Activated T-cell treated with anti-CD3 and anti-CD28 coated beads for 24 hours (primary cell): ENCODE measurements at regions not wholly inside any gene's neighbourhood (a gene's known extent, or its start where the extent isn't known, plus 50 kb on each side); places are given as distances from the start of the nearest gene placed in this dataset.

Experiments
- DNase-seq: peaks from one replicate; pipeline ENCODE4 v3.0.0-alpha.2; 2020; ENCODE audit warnings: low read depth

DNA sequence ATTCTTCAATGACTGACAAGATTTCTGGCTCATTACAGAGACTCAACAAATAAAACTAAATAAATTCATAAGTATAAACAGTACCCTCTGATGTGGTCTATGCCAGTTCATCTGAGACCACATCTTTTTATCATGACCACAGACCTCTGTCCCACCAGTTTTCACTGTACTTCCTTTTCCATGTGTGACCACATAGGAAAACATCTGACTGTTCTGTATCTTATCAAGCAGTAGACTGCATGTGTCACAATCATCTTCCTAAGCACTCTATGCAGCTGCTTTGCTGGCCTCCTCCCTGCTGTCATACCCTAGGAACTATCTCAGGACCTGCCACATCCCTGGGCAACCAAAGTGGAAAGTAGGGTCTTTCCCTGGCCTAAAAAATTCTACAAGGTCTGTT is 205.0 kb upstream of the ZNF462 start:
- DNase-seq: no peak

DNA sequence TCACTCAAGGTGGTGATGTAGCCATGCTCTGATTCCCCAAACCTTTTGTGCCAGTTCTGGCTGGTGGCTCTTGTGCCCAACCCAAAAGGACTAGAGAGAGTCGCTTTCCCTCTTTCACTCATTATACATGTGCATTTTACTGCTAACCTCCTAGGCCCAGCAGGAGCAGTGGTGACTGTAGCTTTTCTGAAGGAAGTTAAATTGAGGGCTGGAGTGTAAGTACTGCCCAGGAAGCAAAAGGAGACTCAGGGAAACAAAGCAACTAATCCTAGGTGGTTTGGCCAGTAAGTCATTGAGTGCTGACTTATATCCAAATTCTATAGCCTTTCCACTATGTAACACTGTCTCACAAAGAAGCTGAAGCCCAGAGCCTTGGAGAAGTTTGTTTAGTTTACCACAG is 194.4 kb upstream of the ZNF462 start:
- DNase-seq: no peak

DNA sequence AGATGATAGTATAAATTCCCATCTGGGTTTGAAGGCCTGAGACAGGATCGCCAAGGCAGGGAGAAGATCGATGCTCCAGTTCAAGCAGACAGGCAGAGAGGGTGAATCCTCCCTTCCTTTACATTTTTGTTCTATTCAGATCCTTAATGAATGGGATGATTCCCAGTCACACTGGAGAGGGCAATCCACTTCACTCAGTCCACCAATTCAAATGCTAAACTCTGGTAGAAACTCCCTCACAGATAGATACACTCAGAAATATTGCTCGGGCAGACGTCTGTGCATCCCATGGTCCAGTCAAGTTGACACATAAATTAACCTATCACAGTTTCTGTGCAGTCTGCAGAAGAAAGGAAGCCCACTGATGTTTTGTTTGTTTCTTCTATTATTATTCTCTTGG is 193.1 kb upstream of the ZNF462 start:
- no peak for DNase-seq

DNA sequence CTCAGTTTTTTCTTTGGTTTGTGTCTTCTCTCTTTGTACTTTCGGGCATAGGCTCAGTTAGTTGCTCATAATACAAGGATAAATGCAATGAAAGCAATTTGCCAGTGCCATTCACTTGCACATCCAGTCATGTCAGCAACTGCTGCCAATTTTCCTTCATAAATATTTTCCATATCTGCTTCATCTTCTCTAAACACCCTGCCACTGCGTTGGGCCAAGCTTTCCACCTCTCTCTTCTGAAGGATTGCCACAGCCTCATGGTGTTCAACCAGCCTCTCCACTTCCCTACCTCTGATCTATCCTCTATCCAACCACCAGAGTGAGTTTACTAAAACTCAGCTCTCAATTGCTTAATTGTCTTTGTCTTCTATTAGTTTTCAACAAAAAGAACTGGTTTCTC is 192.5 kb upstream of the ZNF462 start:
- no peak for DNase-seq

DNA sequence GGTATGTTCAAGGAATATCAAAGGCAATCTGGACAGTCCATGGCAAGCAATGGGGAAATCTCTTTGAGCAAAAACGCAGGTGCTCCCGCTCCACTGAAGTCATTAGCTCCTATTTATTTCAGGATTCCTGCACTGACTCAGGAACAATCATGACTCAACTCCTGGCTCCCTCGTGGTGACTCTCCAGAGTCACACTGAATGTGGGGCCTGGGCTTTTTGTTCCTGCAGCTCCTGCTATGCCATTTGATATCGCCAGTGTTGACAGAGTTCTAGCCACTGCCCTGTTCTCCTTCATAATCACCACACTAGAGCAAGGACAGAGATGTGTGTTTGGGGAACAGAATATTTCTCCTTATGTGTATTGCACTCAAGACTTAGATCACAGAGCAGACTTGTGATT is 187.2 kb upstream of the ZNF462 start:
- DNase-seq: no peak

DNA sequence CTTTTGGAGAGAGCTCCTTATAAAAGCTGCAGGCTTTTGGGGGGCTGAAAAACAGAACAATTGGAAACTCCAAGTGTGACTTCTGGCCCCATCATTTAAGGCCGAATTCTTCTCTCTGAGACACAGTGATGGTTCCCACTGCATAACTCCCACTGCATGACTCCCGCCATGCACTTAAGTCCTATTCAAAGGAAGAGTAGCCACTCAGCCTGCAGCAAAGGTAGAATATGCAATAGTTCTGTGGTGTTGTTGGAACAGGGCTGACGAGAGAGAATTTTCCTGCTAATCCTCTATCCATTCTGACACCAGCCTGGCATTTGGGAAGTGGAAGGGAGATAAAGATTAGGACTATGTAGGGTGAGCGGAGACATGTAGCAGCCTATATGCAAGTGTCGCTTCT is 185.6 kb upstream of the ZNF462 start:
- DNase-seq: no peak

DNA sequence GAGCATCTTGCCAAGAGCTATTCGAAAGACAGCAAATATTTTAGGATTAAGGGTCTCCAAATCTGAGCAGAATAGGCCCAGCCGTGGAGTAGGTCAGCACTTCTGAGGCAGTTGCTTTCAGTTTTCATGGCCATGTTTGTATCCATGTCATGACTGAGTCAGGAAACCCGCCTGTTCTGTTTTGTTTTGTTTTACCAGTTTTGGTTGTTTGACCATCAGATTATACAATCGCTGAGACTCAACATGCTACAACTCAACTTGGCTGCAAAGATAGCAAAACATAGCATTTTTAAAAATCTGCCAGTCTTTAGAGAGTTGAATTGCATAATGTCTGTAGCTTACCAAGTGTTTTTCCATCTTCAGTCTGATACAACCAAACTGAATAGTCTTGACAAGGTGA is 185.1 kb upstream of the ZNF462 start:
- DNase-seq: no peak

DNA sequence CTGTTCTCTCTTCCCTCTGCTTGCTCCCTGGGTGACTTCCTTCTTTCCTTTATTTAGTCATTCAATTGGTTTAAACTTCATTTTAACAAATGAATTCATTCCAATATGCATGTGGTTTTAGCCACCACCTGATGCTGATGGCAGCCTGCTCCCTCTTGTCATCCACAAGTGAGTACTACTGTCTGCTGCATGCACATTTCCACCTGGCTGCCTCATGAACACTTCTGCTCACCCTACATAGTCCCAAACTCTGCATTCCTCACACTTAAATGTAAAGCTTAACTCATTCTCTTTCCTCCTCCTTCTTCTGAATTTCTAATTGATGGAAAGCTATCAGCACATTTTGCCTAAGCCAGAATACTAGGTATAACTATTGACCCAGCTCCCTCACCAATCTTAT is 184.7 kb upstream of the ZNF462 start:
- DNase-seq: no peak

DNA sequence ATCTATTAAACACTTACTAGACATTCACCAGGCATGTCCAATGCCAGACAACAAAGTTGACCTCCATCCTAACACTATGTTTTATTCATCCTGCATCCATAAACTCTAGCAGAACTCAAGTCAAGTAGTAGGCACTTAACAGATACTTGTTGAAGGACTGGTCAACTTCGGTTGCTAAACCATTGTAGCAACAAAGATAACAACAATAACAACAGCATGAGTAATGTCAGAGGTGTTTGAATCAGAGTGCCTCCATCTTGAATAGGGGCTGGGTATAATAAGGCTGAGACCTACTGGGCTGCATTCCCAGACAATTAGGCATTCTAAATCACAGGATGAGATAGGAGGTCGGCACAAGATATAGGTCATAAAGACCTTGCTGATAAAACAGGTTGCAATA is 180.5 kb upstream of the ZNF462 start:
- DNase-seq: no peak

DNA sequence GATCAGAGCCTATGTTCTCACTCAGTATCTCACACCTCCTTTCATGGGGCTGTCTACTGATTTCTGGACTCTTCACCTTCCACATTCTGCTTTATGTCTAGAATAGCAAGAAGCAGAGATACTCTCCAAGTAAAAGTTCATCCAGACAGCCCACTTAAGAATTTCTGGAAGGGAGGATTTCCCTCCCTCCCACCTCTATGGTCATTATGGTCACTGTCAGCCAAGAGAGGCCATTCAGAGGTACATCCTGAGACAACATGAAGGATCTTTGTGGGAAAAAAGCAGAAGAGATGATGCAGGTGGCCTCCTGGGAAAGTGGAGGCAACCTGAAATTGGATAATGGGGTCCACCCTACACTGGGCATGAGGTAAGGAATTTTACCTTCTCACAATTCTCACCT is 179.5 kb upstream of the ZNF462 start:
- DNase-seq: no peak

DNA sequence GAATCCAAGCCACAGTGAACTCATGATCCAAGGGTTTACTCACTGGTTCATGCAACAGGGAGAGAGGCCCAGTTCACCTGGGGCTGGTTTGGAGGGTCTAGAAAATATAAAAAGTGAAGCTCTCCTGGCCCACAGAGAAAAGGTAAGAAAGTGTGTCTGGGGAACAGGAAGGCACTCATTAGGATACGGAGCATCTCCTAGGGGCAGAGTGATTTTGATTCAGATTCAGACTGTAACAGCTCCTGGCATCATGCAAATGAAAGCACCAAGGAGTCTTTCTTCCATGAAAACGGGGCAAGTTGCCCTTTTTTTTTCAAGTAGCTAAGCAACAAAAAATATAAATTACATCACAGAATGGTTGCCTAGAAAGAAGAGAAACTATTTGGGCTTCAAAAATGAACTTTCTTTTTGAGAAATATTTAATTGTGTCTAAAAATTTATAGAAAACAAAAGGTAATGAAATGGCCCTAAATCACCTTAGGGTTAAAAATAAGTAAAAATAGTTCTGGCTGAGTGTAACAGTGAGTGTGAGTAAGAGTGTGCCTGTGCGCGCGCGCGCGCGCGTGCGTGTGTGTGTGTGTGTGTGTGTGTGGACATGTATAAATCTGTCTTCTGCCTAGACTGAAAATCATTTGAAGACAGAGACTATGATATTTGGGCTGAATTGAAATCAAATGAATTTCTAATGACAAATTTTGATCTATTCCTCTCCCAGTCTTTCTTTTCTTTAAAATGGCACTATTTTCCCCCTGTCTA is 177.8 kb upstream of the ZNF462 start:
- no peak for DNase-seq

DNA sequence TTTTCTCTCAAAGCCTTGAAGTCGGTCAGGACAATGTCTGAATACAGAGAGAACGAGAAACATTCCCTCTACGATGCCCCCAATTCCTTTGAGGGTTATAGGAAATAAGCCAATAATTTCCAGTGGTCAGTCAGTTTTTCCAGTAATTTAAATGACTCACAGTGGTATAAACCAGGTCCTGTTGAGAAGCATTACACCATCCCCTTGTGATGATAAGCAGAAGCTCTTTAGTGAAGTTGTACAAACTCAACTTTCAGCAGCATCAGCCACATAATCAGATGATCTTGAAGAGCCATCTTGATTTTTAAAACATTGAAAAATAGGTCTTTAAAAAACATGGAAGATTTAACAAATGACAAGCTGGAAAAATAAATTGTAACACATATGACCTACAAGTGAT is 173.9 kb upstream of the ZNF462 start:
- DNase-seq: no peak

DNA sequence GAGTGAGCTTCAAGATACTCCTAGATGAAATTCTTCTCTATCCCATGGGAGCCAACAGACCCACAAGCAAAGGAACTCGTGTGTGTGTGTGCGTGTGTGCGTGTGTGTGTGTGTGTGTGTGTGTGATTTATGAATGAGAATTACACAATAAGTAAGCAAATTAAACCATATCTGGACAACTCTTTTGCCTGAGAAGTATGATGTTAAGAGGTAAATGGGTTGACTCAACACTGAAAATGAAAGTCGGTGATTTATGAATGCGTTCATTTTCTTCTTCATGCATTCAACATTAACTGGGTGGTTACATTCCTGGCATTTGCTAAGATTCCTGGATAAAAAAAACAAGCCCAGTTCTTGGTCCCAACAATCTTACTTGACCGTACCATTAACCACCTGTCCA is 171.3 kb upstream of the ZNF462 start:
- DNase-seq: no peak

DNA sequence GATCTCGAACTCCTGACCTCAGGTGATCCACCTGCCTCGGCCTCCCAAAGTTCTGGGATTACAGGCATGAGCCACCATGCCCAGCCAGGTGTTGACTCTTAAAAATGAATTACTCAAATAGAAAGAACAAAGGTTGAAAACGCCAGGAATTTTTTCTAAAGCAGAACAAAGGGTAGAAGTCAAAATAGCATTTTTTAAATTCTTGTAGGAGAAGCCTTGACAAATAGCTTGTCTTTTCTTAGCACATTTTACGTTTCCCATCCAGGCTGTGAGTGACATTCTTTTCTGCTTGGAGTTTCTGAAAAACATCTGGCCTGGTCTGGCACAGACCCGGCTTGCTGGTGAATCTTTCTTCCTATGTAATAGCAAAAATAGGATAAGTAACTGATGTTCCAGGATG is 169.4 kb upstream of the ZNF462 start:
- DNase-seq: no peak

DNA sequence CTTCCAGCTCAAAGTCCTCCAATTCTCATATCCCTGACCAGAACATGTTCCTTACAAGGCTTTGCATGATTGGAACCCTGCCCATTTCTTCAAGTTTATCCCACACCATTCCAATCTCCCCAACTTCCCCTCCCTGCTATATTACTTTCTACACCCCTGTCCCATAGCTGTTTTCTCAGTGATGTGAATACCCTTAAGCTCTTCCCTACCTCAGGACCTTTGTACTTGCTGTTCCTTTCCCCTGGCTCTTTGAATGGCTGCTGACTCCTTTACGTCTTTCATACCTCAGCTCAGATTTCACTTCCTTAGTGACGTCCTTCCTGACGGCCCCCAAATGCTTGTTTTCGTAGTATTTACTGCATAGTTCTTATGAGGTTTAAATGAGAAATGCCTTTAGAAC is 166.2 kb upstream of the ZNF462 start:
- DNase-seq: no peak

DNA sequence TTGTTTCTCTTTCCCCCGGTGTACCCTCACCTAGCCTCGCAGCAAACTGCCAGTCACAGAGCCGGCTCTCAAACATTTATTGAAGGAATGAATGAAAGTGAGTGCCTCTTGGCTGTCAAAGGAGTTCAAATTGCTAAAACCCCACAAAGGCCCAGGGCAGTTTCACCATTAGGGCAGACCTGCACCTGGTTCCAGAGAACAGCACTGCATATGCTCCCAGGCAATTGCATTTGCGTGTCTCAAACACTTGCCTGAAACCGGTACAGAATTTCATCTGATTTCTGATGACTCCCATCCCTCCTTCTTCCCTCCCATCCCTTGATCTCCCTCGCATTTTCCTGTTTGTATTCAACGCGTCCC is 165.6 kb upstream of the ZNF462 start:
- DNase-seq: no peak

DNA sequence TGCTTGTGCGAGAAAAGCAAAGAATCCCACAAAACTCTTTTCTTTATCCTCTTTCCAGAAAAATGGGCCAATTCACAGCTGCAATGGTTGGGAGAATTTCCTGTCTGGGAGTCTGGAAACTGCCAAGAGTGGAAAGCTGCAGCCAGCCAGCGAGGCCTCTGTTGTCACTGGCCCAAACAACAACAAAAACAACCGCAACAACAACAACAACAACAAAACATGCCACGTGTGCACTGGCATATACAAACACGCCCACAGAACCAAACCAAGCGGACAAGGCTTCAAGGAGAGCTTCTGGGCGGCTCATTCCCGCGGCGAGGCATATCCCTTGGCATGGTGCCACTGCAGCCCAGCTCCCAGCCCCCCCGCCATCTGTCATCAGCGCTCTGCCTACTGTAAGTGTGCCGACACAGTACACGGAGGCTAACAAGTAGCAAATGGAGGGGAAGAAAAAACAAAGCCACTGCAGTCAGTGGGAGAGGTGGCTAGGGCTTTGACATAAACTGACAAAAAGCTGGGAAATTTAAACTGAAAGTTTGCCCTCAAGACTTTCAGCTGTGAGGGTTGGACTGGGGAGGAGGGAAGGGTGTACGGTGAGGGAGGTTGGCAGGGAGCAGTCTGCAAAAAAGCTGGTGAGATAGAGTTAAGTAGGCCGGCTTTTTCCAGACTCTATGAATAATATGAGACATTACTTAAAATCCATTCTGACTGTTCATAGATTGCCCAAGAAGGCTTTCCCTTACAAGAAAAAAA is 165.0 kb upstream of the ZNF462 start:
- no peak for DNase-seq

DNA sequence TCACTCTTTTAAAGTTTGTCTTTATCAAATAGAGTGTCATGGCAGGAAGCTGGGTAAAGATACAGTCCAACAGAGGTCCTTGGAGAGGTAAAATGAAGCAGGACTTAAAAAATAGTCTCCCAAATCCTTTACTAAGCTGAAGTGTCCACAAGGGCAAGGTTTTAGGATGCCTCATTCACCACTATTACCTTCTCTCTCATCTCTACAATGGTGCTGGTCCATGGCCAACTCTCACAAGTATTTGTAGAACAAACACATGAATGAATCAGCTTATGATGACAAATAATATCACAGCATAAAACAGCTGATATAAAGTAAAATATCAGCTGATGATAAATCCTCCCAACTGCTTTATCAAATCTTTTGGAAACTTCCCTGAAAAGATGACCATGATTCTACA is 162.3 kb upstream of the ZNF462 start:
- no peak for DNase-seq

DNA sequence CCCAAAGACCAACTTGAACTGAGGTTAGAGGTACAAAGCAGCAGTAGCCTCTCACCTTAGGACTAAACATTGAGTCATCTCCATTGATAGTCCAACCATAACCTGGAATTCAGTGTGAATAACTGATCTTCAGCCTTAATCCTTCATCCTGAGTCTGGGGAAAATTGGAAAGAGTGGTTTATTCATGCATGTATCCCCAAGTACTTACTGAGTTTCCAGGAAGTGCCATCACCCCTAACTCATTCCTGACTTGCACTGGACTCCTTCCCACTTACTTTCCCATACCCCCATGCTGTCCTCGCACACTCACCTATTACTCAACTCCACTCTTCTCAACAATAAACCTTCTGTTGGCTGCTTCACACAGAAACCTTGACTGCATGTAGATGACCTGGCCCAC is 161.4 kb upstream of the ZNF462 start:
- DNase-seq: no peak

DNA sequence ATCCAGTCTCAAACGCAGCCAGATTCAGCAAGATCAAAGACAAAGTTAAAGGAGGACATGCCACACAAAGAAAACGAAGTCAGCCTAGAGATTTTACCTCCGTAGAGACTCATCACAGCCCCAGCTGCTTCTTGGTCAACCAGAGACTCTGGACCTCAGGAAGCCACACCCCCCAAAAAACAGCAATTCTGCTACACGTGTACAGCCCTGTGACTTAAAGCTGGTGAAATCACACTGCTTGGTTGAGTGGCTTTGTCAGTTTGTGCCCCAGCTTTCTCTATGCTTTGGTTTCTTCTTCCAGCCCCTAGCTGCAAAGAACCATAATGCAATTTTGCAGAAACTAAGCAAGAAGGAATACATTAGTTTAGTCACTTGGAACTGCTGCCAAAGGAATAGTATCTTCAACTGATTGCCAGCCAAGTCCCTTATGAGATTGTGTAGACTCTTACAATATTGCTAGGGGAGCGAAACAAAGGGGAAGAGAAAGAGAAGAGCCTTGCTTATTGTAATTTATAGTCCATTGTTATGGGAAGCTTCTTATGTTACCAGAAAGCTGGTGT is 158.8 kb upstream of the ZNF462 start:
- no peak for DNase-seq

DNA sequence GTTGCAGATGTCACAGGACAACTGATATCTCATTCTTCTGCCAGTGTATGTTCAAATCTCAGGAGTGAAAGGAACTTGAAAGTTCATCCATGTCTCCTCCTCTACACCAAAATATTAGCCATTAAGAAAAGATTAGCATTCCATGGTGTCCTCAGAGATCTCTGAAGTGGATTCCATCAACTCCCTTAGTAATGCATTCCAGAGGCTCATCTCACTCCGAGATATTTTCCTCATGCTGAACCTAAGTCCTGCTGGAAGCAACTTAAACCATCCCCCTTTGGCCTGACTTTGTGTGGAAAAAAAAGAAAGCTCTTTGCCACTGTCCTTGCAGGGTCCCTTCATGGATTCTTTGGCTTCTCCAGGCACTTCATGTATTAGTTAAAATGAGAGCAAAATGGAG is 155.7 kb upstream of the ZNF462 start:
- no peak for DNase-seq

DNA sequence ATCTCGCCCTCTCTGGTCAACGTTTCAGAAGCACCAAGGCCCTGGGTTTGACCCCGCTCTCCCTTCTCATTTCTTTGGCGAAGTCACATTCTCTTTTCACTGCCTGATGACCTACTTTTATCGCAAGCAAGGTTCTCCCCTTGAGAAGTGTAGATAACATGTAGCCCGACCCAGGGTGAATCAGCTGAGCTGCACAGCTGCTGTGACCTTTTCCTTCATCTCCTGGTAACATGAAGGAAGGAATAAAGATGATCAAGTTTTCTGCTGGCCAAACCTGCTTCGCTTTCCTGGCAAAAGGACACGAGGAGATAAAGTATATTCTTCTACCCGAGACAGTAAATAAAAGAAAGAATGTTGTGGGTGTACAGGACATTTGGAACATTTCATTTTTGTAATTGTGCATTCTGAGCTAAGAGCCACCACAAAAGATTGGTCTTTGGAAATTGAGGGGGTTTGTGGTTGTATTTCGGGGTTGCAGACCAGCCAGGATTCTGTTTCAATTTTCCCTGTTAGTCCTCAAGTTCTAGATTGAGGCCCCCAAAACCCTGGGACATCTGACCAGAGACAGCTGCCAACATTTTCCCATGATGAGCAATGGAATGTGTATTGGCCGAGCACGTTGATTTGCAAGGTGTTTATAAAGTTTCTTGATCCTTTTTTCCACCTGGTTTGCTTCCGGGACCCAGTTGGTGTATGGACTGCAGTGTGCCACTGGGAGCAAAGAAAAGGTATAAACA is 155.1 kb upstream of the ZNF462 start:
- no peak for DNase-seq
